K562 (cell line): ENCODE measurements at regions not wholly inside any gene's neighbourhood (a gene's known extent, or its start where the extent isn't known, plus 50 kb on each side); places are given as distances from the start of the nearest gene placed in this dataset.

Experiments used
- RAD21 ChIP-seq, 2 experiments: fragments of 250-450 bp in 1 of 2; fragments of 450-650 bp in 1 of 2; sonication (Bioruptor Pico) in 1 of 2; formaldehyde crosslinking in 1 of 2; IDR thresholded peaks in 1 of 2; conservative IDR thresholded peaks in 1 of 2; 2 replicates each; pipeline versions ENCODE4 v1.4.0 to v1.8.0; 2020 to 2022; ENCODE audit warnings: mild to moderate bottlenecking in 2 of 2, moderate library complexity in 1 of 2
- ZNF644 ChIP-seq: fragments of 200-800 bp; sonication (Bioruptor generic); IDR thresholded peaks from 2 replicates; pipeline ENCODE4 v1.6.1; 2016; ENCODE audit warnings: low read depth, missing genetic modification characterization, missing compliant biosample characterization
- TF ChIP-seq, protein P1 (sequence below), 2 experiments: fragments of 450-650 bp; formaldehyde crosslinking in 1 of 2; IDR thresholded peaks; 2 replicates each; pipeline versions ENCODE4 v1.4.0 to v1.6.1; 2014 to 2020; ENCODE audit warnings: mild to moderate bottlenecking in 2 of 2, borderline replicate concordance in 1 of 2, low read depth in 1 of 2

DNA sequence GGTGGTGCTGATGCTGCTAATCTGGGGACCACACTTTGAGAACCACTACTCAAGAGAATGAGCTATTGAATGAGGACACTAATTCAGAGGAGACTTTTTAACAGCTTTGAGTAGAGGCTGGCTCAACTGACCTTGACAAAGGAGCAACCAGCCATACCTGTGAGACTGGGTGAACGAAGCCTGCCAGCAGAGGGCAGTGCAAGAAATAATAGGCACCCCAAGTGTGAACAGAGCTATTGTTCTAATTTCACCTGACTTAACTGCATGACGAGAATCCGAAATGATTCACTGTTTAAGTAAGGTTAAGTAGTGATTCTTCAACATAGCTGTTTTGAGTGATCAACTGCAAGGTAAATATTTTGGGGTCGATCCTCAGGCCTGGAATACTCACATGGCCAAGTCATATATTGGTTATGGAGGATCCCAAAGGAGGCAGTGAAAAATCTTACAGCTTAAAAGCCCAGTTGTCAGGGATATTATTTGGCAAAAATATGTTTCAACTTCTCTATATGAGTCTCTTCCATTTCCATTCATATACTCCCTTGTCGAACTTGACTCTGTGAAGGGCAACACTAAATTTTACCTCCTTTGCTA is 550.5 kb upstream of the MARCKS start (continued):
- TF ChIP-seq, protein P1, sequence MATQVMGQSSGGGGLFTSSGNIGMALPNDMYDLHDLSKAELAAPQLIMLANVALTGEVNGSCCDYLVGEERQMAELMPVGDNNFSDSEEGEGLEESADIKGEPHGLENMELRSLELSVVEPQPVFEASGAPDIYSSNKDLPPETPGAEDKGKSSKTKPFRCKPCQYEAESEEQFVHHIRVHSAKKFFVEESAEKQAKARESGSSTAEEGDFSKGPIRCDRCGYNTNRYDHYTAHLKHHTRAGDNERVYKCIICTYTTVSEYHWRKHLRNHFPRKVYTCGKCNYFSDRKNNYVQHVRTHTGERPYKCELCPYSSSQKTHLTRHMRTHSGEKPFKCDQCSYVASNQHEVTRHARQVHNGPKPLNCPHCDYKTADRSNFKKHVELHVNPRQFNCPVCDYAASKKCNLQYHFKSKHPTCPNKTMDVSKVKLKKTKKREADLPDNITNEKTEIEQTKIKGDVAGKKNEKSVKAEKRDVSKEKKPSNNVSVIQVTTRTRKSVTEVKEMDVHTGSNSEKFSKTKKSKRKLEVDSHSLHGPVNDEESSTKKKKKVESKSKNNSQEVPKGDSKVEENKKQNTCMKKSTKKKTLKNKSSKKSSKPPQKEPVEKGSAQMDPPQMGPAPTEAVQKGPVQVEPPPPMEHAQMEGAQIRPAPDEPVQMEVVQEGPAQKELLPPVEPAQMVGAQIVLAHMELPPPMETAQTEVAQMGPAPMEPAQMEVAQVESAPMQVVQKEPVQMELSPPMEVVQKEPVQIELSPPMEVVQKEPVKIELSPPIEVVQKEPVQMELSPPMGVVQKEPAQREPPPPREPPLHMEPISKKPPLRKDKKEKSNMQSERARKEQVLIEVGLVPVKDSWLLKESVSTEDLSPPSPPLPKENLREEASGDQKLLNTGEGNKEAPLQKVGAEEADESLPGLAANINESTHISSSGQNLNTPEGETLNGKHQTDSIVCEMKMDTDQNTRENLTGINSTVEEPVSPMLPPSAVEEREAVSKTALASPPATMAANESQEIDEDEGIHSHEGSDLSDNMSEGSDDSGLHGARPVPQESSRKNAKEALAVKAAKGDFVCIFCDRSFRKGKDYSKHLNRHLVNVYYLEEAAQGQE (IDR thresholded peaks at IDR 0.05; ENCODE audit: borderline replicate concordance) = peak; percentile 36; the same call in 1 of the 2 replicates
- TF ChIP-seq, protein P1 (CRISPR knock-in tag; IDR thresholded peaks at IDR 0.05; ENCODE audit: low read depth) = no peak
- no peak for TF ChIP-seq ZNF644 (tag)
- TF ChIP-seq RAD21 (CRISPR knock-in tag; conservative IDR thresholded peaks at IDR 0.05 in 1 of 2, IDR thresholded peaks at IDR 0.05 in 1 of 2) = peak; percentile 52 to 67
